SK-MEL-5 (cell line): ENCODE measurements at regions not wholly inside any gene's neighbourhood (a gene's known extent, or its start where the extent isn't known, plus 50 kb on each side); places are given as distances from the start of the nearest gene placed in this dataset.
"Not testable (repeated sequence)": the region's sequence is repeated elsewhere in the genome, so short reads cannot be mapped to it uniquely, and the experiment has no call there.

ENCODE experiments used
- DNase-seq: peaks from one replicate; pipeline ENCODE4 v3.0.0-alpha.2; 2016; ENCODE audit warnings: low read depth, low spot score
- in situ Hi-C: cut with HindIII; loops from 2 replicates; pipeline ENCODE4 v1.10.0; 2016; ENCODE audit warnings: low sequenced_read_pairs, high pct_unique_total_duplicates, low pct_unique_long_range_greater_than_20kb

DNA sequence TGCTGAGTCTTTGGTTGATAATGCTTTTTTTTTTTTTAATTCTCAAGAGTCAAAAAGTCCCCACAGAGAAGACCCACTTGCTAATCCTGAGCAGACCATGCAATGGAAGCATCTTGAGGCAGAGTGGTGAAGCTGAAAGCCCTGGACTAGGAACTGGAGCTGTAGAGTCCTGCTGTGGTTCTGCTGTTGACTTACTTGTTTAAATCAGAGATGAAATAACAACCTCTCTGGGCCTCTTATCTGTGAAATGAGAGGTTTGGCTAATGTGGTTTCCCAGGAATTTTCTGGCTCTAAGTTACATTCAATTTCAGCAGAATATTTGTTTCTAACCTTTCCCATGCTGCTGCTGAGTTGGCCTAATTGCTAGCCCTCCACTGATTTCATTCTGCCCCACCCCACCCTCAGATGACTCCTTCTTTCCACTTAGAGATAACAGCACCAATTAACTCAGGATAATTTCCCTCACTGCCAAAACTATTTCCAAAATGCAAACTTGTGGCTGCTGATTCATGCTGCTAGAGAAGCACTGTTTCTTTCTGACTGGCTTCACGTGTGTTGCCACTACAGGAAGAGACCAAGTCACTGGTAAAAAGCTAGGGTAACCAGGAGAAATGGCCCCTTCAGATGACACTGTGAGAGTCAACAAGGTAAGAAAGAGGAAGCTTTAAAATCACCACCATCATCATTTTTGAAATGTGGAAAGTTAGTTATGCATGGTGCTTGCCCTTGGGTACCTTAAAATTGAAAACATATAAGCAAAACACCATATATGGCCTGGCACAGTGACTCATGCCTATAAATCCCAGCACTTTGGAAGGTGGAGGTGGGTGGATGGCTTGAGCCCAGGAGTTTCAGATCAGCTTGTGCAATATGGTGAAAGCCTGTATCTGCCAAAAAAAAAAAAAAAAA lies 326.4 kb downstream of the DCHS2 start:
- in situ Hi-C loops, result no loop called here
- DNase-seq, result no peak

DNA sequence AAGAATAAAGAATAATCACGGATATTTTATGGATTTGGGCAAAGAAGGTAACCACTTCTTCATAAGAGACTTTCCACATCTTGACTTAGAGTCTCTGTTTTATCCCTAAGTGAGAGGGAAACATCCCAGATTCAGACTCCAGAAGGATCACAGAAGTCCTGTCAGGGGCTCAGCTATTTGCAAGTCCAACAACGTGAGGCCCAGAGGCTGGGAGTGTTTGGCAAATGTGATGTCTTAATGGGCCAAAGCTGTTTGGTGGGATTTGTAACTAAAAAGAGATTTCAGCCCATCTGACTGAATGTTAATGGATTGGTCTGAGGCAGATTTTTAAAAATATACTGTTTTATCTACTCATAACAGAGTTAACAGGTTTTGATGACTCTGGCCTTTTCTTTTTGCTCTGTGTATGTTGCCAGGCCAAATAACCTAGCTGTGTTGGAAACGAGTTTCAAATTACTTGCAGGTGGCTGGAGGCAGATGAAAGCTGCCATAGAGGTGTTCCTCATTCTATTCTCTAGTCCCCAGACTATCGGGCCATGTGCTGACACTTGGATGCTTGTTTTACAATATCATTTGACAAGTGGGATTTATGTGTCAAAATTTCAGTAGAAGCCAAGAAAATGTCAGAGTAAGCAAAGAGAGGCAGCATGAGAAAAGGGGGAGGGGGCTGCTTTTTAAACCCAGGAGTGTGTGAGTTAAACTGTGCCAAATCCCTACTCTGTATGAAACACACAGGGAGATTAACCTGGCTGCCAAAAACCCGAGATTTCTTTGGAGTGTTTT lies 330.9 kb downstream of the DCHS2 start:
- in situ Hi-C loops, result no loop called here
- DNase-seq, result no peak

- in situ Hi-C loops, result no loop called here
- DNase-seq, result no peak
Measured at GRCh38 chr4:154158361-154159155, 333.0 kb downstream of the DCHS2 start.

DNA sequence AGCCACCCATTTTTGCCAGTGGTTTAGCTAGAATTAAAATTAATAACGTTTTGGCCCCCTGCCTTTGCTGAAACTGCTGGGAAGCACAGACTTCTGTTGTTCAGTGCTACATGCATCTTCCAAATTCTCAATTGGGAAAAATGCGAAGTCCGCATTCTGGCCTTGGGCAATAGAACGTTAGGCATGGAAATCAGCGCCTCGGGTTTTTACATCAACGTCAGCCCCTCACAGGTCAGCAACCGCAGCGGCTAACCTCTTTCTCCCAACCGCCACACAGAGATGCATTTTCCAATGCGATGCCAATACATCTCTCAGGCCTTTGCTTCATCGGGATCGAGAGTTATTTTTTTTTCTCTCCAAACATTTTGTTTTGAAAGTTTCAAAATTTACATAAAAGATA lies 339.1 kb downstream of the DCHS2 start:
- DNase-seq, result no peak
- in situ Hi-C loops, result no loop called here

DNA sequence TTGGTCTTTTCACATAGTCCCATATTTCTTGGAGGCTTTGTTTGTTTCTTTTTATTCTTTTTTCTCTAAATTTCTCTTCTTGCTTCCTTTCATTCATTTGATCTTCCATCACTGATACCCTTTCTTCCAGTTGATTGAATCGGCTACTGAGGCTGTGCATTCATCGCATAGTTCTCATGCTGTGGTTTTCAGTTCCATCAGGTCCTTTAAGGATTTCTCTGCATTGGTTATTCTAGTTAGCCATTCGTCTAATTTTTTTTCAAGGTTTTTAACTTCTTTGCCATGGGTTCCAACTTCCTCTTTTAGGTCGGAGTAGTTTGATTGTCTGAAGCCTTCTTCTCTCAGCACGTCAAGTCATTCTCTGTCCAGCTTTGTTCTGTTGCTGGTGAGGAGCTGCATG lies 342.4 kb downstream of the DCHS2 start:
- in situ Hi-C loops, result not testable (repeated sequence)

DNA sequence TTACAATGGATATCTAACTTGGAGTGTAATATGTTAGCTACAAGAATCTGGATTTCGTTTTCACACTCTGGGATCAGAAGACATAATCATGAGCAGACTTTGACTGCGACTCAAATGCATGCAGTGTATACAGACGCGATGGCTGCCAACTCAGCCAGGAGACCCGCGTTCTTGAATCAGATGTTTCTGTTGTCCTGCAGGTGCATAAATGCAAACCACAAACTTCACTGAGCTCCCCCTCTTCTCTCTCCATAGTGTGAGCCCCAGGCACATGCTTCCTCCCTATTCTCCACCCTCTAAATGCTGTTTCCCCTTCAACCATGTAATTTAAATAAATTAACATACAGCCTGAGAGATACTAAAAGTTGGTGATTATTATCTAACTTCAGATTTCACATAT lies 347.9 kb downstream of the DCHS2 start:
- DNase-seq, result no peak
- in situ Hi-C loops, result no loop called here

More for the DNA sequence above, 342.4 kb downstream of the DCHS2 start:
- not testable (repeated sequence) for DNase-seq

DNA sequence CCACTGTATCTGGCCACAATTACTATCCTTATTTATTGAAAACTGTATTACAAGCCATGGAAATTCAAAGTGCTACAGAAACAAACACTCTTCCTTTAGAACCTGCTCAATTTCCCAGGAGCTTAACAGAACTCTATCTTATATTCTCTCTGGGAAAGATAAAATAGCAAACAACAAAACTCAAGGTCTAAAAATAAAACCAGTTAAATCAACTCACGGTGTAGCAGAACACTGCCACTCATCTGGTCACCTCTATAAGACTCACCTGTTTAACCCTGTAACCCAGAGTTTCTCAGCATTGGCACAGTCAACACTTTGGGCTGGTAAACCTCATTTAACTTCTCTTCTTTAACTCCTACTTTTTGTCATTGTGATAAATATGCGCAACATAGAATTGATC lies 348.9 kb downstream of the DCHS2 start:
- no peak for DNase-seq
- in situ Hi-C loops, result no loop called here

DNA sequence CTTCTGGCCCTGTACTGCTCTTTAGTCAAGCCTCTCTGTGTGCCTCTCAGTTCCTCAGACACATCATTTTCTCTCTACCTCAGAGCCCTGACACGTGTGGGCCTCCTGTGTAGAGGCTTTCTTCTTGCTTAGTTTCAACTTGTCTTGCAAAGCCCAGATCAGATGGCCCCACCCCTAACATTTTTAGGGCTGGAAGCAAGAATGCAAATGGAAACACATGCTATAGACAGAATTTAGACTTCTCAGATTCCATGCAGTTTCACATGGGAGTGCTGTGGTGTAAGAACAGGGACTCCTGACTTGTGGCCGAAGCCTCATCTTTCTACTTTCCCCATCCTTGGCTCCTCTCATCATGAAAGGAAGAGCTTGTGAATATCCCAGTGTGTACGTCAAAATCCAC lies 350.7 kb downstream of the DCHS2 start:
- no peak for DNase-seq
- in situ Hi-C loops, result no loop called here

GRCh38 chr4:154137320-154137905 lies 348.5 kb upstream of the SFRP2 start:
- in situ Hi-C loops, result no loop called here
- DNase-seq, result no peak

GRCh38 chr4:154135576-154135975 lies 346.7 kb upstream of the SFRP2 start:
- in situ Hi-C loops, result no loop called here

DNA sequence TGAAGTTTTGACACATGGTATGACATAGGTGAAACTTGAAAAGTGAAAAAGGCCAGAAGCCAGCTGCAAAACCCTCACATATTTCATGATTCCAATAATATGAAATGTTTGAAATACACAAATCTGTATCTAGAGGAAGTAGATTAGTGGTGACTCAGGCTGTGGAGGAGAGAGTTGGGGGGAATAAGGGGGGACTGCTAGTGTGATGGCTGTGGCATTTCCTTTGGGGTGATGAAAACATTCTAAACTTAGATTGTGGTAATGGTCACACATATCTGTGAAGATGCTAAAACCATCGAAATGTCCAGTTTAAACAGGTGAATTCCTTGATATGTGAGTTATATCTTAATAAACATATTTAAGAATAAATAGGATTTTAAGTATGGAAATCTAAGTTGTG lies 343.5 kb upstream of the SFRP2 start:
- in situ Hi-C loops, result no loop called here
- no peak for DNase-seq

More at GRCh38 chr4:154135576-154135975, 346.7 kb upstream of the SFRP2 start:
- no peak for DNase-seq

DNA sequence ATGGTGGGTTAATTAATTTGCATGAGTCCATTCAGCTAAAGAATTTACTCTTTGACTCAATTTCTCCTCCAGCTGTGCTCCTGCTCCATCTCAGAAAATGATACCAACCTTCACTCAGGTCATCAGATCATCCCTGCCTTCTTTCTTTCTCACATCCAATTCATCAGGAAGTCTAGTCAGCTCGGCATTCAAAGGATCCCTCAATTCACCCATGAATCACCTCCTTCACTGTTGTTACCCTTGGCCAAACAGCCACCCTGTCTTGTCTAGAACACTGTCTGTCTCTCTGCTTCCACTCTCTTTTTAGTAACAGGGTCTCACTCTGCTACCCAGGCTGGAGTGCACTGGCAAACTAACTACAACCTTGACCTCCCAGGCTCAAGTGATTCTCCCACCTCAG lies 337.4 kb upstream of the SFRP2 start:
- in situ Hi-C loops, result no loop called here
- DNase-seq, result no peak

DNA sequence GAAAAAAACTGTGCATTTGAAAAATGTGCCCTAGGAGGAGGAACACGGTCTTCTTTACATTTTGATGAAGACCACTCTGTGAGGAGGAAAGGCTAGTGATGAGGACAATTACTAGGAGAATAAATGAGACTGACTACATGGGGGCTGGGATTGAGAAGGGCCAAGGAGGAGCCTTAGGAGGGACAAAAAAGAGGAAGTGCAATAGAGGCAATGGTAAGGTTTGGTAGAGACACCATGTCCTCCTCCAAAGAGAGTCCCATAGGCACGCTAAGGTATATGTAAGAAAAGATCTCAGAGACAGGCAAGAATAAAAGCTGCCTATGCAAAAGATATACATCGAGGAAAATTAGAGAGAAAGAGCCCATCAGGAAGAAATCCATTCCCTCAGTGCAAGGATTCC lies 336.5 kb upstream of the SFRP2 start:
- in situ Hi-C loops, result no loop called here
- no peak for DNase-seq

DNA sequence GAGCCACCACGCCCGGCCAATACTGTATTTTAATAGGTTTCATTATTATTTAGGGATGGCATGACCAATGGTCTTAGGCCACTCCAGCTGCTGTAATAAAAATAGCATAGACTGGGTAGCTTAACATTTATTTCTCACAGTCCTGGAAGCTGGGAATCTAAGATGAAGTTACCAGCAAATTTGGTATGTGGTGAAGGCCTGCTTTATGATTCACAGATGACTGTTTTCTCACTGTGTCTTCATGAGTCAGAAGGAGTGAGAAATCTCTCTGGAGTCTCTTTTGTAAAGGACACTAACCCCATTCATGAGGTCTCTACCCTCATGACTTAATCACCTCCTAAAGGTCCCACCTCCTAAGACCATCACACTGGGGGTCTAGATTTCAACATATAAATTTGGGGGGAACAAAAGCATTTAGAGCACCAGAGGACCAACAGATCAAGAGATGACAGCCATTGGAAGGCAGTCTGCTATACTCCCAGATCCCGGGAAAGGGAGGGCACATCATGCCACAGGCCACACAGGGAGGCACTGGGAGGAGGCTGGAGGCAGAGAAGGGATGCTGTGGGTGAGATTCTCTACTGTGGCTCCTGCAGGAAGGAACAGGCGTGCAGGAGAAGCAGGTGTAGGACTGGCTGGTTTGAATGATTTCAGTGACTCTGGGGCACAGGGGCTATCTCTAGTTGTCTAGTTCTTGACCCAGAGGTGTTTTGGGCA lies 335.8 kb upstream of the SFRP2 start:
- DNase-seq, result peak; percentile 2
- in situ Hi-C loops, result no loop called here

DNA sequence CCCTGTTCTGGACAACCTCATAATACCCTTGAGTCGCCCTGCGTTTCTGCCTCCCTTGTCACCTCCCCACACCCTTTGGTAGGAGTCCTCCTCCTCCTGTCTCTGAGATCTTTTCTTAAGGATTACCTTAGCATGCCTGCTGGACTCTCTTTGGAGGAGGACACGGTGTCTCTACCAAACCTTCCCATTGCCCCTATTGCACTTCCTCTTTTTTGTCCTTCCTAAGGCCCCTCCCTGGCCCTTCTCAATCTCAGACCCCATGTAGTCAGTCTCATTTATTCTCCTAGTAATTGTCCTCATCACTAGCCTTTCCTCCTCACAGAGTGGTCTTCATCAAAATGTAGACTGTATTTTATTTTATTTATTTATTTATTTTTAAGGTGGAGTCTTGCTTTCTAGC lies 335.0 kb upstream of the SFRP2 start:
- in situ Hi-C loops, result no loop called here
- no peak for DNase-seq

- no peak for DNase-seq
- in situ Hi-C loops, result no loop called here
Measured at GRCh38 chr4:154120690-154121345, 331.9 kb upstream of the SFRP2 start.
